A673 (cell line): ENCODE measurements at regions not wholly inside any gene's neighbourhood (a gene's known extent, or its start where the extent isn't known, plus 50 kb on each side); places are given as distances from the start of the nearest gene placed in this dataset.
A peak's percentile ranks its signal among the peaks of the same experiment; 100 is the strongest.

Experiments
- BruUV-seq: library from RNA; stranded (reverse); fragments of 400-500 nt; replicated peaks from 2 replicates; lab custom pipeline; 2021; lab: Mats Ljungman, UMichigan
- CTCF ChIA-PET: fragments of 300-600 bp; sonication (Branson Sonifier 250); formaldehyde crosslinking; loops from one replicate; lab custom pipeline; 2022; ENCODE audit warnings: antibody characterized with exemption; lab: Charles Lee
- POLR2A ChIA-PET: fragments of 300-600 bp; sonication (Branson Sonifier 250); formaldehyde crosslinking; loops from one replicate; lab custom pipeline; 2022; ENCODE audit warnings: antibody characterized with exemption; ENCODE audit not compliant: low non-redundant PET; lab: Charles Lee
- DNase-seq: peaks from one replicate; pipeline ENCODE4 v3.0.0-alpha.2; 2015; ENCODE audit warnings: low spot score
- H3K27ac ChIP-seq: fragments of 200-600 bp; sonication (generic); 2 replicates; pipeline ENCODE4 v1.5.1; 2016; ENCODE audit warnings: mixed run types, low read depth, mild to moderate bottlenecking, mixed read lengths, antibody characterized with exemption, low read length; ENCODE audit not compliant: poor library complexity, severe bottlenecking
- H3K27me3 ChIP-seq: fragments of 200-600 bp; sonication (generic); replicated peaks from 2 replicates; pipeline ENCODE4 v1.6.1; 2017; ENCODE audit warnings: mixed run types, low read depth, mild to moderate bottlenecking, mixed read lengths, antibody characterized with exemption, low read length; ENCODE audit not compliant: insufficient read depth, poor library complexity
- H3K36me3 ChIP-seq: fragments of 200-600 bp; sonication (generic); 2 replicates; pipeline ENCODE4 v1.6.1; 2016; ENCODE audit warnings: mixed run types, mild to moderate bottlenecking, mixed read lengths, antibody characterized with exemption, low read length; ENCODE audit not compliant: insufficient read depth, poor library complexity, severe bottlenecking
- H3K4me1 ChIP-seq: fragments of 200-600 bp; sonication (generic); 2 replicates; pipeline ENCODE4 v1.6.1; 2017; ENCODE audit warnings: mixed run types, mild to moderate bottlenecking, mixed read lengths, antibody characterized with exemption, low read length; ENCODE audit not compliant: insufficient read depth, poor library complexity, severe bottlenecking
- H3K4me3 ChIP-seq: fragments of 200-600 bp; sonication (generic); 2 replicates; pipeline ENCODE4 v1.5.1; 2016; ENCODE audit warnings: low read depth, mixed run types, mild to moderate bottlenecking, mixed read lengths, low read length; ENCODE audit not compliant: poor library complexity, severe bottlenecking
- H3K9me3 ChIP-seq: fragments of 200-600 bp; sonication (generic); 2 replicates; pipeline ENCODE4 v1.6.1; 2016; ENCODE audit warnings: mixed run types, low read depth, mild to moderate bottlenecking, mixed read lengths, antibody characterized with exemption, low read length; ENCODE audit not compliant: poor library complexity, severe bottlenecking
- EZH2 ChIP-seq: fragments of 200-600 bp; sonication (generic); IDR thresholded peaks from 2 replicates; pipeline ENCODE4 v1.6.1; 2017; ENCODE audit warnings: borderline replicate concordance, low read depth, mild to moderate bottlenecking, mixed read lengths, antibody characterized with exemption, low read length; ENCODE audit not compliant: poor library complexity, severe bottlenecking
- intact Hi-C: fragments of 100-400 bp; cut with micrococcal nuclease; formaldehyde crosslinking; loops from one replicate; pipeline ENCODE4 v1.10.0; 2022; ENCODE audit not compliant: unreplicated experiment
- TF ChIP-seq, protein P1 (sequence below): fragments of 300-800, 200-600 bp; sonication (generic); conservative IDR thresholded peaks from 2 replicates; pipeline ENCODE4 v1.5.1; 2017; ENCODE audit warnings: low read depth, mild to moderate bottlenecking, antibody characterized with exemption, low read length, moderate library complexity, mixed read lengths

DNA sequence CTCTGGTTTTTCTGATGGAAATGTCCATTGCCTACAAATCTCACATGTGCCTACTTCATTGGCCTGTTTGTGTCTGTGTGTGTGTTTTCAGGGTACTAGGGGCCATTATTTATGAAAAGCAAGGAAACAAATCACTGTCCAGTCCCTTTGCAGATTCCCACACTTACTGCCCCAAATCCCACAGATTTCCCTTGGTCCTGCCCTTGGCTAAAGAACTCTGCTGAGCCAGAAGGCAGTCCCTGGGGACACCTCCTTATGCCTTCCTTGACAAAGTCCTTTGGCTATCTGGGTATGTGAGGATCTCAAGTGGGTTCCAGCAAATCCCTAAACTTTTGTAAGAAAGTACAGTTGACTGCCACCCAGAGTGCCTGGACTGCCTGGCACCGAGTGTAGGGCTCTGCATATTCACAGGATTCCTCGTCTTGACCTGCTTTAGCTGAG is 388.1 kb downstream of the BCAT1 start:
- ChIA-PET CTCF (no interaction called here), POLR2A (no interaction called here)
- H3K9me3 ChIP-seq, result no peaks in the 10 kb centered on the region
- TF ChIP-seq EZH2, result no peak
- TF ChIP-seq, protein P1, sequence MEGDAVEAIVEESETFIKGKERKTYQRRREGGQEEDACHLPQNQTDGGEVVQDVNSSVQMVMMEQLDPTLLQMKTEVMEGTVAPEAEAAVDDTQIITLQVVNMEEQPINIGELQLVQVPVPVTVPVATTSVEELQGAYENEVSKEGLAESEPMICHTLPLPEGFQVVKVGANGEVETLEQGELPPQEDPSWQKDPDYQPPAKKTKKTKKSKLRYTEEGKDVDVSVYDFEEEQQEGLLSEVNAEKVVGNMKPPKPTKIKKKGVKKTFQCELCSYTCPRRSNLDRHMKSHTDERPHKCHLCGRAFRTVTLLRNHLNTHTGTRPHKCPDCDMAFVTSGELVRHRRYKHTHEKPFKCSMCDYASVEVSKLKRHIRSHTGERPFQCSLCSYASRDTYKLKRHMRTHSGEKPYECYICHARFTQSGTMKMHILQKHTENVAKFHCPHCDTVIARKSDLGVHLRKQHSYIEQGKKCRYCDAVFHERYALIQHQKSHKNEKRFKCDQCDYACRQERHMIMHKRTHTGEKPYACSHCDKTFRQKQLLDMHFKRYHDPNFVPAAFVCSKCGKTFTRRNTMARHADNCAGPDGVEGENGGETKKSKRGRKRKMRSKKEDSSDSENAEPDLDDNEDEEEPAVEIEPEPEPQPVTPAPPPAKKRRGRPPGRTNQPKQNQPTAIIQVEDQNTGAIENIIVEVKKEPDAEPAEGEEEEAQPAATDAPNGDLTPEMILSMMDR, result 0 out of 2 replicates have a peak, but pooled peaks have one; percentile 11
- no peaks in the 10 kb centered on the region for H3K36me3 ChIP-seq
- H3K4me3 ChIP-seq, result peak overlapping the region; percentile 81
- H3K4me1 ChIP-seq, result peaks cover 45% of the 10 kb centered on the region
- intact Hi-C loops, result loop anchor here (2.0 to 5.0 kb wide), 2 partner anchors 182 to 254 kb away; no protein-coding TSS in a partner anchor
- H3K27me3 ChIP-seq, result no peaks in the 10 kb centered on the region
- TSS peak; percentile 53 for BruUV-seq
- H3K27ac ChIP-seq, result peak overlapping the region; percentile 87
- peak; percentile 52 for DNase-seq

DNA sequence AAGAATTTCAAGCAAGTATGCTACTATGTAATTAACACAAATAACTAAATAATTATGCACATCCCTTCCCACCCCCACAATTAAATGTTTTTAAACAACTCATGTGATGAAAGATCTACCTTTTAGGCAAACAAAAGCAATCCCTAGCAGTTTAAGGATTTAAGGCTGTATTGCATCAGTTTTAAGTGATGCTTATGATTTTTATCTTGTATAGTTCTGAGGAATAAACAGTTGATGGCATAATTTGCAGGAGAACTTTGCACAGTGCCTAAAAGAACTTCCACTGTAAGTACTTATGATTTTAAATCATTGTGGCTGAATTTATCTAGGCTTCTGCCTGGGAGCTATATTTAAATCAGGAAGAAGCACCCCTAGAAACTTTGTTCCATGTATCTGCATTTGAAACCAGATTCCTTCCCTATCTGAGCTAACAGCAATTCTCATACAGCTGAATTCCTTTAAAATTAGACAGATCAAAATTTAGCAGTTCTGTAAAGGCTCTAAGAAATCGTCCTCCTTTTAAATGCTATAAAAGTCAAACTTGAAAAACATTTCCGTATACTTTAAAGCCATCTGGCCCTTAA is 388.6 kb downstream of the BCAT1 start:
- Histone ChIP-seq H3K4me3 (peak overlapping the region; percentile 81), H3K27me3 (no peaks in the 10 kb centered on the region), H3K4me1 (peaks cover 45% of the 10 kb centered on the region), H3K36me3 (no peaks in the 10 kb centered on the region), H3K27ac (peak overlapping the region; percentile 87), H3K9me3 (no peaks in the 10 kb centered on the region)
- no TSS peak for BruUV-seq
- TF ChIP-seq, protein P1, result no peak
- TF ChIP-seq EZH2, result no peak
- intact Hi-C loops, result loop anchor here (2.0 to 5.0 kb wide), 2 partner anchors 181 to 253 kb away; no protein-coding TSS in a partner anchor
- DNase-seq, result no peak
- CTCF ChIA-PET, result no interaction called here
- POLR2A ChIA-PET, result no interaction called here

DNA sequence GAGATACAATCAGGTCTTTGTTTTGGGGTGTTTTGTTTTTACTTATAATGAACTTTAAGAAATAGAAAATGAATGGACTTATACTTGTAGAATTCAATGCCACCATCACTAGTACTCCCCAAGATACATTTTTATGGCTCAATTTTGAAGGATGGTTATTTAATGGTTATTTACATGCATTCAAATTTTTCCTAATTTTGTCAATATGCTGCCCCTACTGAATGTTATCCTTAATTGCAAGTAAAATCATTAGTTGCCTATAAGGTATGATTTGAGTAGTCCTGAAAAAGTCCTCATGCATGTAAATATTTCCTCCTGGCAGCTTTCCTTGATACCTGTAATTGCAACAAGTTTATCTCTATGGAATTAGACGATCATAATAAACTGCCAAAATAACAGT is 391.2 kb downstream of the BCAT1 start:
- intact Hi-C loops, result no loop called here
- peaks cover 48% of the 10 kb centered on the region for H3K4me1 ChIP-seq
- H3K36me3 ChIP-seq, result no peaks in the 10 kb centered on the region
- no peak overlapping the region for H3K4me3 ChIP-seq
- ChIA-PET POLR2A (no interaction called here), CTCF (no interaction called here)
- no peak overlapping the region for H3K27ac ChIP-seq
- no peaks in the 10 kb centered on the region for H3K9me3 ChIP-seq
- H3K27me3 ChIP-seq, result no peaks in the 10 kb centered on the region
- no peak for DNase-seq
- BruUV-seq, result no TSS peak
- TF ChIP-seq EZH2, result no peak
- TF ChIP-seq, protein P1, result 0 out of 2 replicates have a peak, but pooled peaks have one; percentile 11
